ENCODE measurements at regions not wholly inside any gene's neighbourhood (a gene's known extent, or its start where the extent isn't known, plus 50 kb on each side); places are given as distances from the start of the nearest gene placed in this dataset.

DNA sequence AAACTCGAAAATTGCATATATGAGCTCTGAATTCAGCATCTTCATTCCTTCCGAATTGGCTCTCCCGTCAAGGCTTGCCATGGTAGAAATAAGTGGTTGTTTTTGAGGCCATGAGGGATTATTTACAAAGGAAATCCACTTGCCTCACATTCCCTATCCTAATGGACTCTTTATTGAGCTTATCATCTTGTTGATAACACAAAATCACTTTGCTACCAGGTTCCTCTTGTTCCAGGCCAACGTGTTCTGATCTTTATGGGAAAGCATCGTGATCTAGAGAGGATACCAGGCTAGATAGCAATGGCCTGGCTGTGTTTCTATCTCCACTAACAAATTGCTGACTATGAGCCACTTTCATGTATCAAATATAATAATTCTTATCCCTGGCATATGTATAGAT, 811.7 kb downstream of the TLR4 start:
- Histone ChIP-seq H3K27me3 (ENCODE audit: control insufficient read depth, extremely low read depth, insufficient read depth, low read length) (no peaks in the 10 kb centered on the region), H3K36me3 (ENCODE audit: control insufficient read depth in 2 of 2, extremely low read depth in 1 of 2, insufficient read depth in 2 of 2, low read length in 2 of 2) (no peaks in the 10 kb centered on the region), H3K9me1 (ENCODE audit: control insufficient read depth, extremely low read depth, insufficient read depth, low read length) (no peaks in the 10 kb centered on the region), H3K27ac (ENCODE audit: control insufficient read depth, insufficient read depth, low read length) (no peak overlapping the region), H3K9me3 (ENCODE audit: control insufficient read depth, low read depth, low read length) (no peaks in the 10 kb centered on the region), H4K20me1 (ENCODE audit: control insufficient read depth, extremely low read depth, insufficient read depth, low read length) (no peaks in the 10 kb centered on the region), H3K4me3 (ENCODE audit: control insufficient read depth in 2 of 3, extremely low read depth in 1 of 3, insufficient read depth in 2 of 3, low read depth in 1 of 3, low read length in 3 of 3) (no peak overlapping the region), H3K79me2 (ENCODE audit: control insufficient read depth, insufficient read depth, low read length) (no peaks in the 10 kb centered on the region), H3K4me2 (ENCODE audit: control insufficient read depth, extremely low read depth, insufficient read depth, low read depth, low read length) (no peak overlapping the region), H3K4me1 (ENCODE audit: control insufficient read depth, extremely low read depth, insufficient read depth, low read length) (no peaks in the 10 kb centered on the region), H3K9ac (ENCODE audit: control insufficient read depth, extremely low read depth, insufficient read depth, low read length) (no peak overlapping the region), H2AFZ (ENCODE audit: control insufficient read depth, low read length) (no peak overlapping the region)
- dilution Hi-C loops (cut with MboI; ENCODE audit: extremely low pct_ligation_motif_present, low sequenced_read_pairs) = no loop called here
- no peak for FAIRE-seq
- DNase-seq (ENCODE audit: low read depth, low spot score) = no peak
- TF ChIP-seq CTCF (optimal IDR thresholded peaks at IDR 0.05 in 1 of 3, IDR thresholded peaks at IDR 0.05 in 1 of 3, conservative IDR thresholded peaks at IDR 0.05 in 1 of 3; ENCODE audit: extremely low read depth in 1 of 3, insufficient read depth in 2 of 3, low read length in 3 of 3) (no peak), EZH2 (IDR thresholded peaks at IDR 0.05; ENCODE audit: low read length) (no peak)

- no peaks in the 10 kb centered on the region for H3K79me2 ChIP-seq (ENCODE audit: control insufficient read depth, insufficient read depth, low read length)
- no peaks in the 10 kb centered on the region for H4K20me1 ChIP-seq (ENCODE audit: control insufficient read depth, extremely low read depth, insufficient read depth, low read length)
- no peaks in the 10 kb centered on the region for H3K36me3 ChIP-seq (ENCODE audit: control insufficient read depth in 2 of 2, extremely low read depth in 1 of 2, insufficient read depth in 2 of 2, low read length in 2 of 2)
- FAIRE-seq (no peak), DNase-seq (ENCODE audit: low read depth, low spot score) (no peak)
- no peak overlapping the region for H2AFZ ChIP-seq (ENCODE audit: control insufficient read depth, low read length)
- dilution Hi-C loops (cut with MboI; ENCODE audit: extremely low pct_ligation_motif_present, low sequenced_read_pairs) = no loop called here
- no peak overlapping the region for H3K27ac ChIP-seq (ENCODE audit: control insufficient read depth, insufficient read depth, low read length)
- H3K4me2 ChIP-seq (ENCODE audit: control insufficient read depth, extremely low read depth, insufficient read depth, low read depth, low read length) = no peak overlapping the region
- no peak overlapping the region for H3K9ac ChIP-seq (ENCODE audit: control insufficient read depth, extremely low read depth, insufficient read depth, low read length)
- no peak overlapping the region for H3K4me3 ChIP-seq (ENCODE audit: control insufficient read depth in 2 of 3, extremely low read depth in 1 of 3, insufficient read depth in 2 of 3, low read depth in 1 of 3, low read length in 3 of 3)
- no peaks in the 10 kb centered on the region for H3K9me3 ChIP-seq (ENCODE audit: control insufficient read depth, low read depth, low read length)
- no peaks in the 10 kb centered on the region for H3K4me1 ChIP-seq (ENCODE audit: control insufficient read depth, extremely low read depth, insufficient read depth, low read length)
- no peaks in the 10 kb centered on the region for H3K9me1 ChIP-seq (ENCODE audit: control insufficient read depth, extremely low read depth, insufficient read depth, low read length)
- TF ChIP-seq CTCF (optimal IDR thresholded peaks at IDR 0.05 in 1 of 3, IDR thresholded peaks at IDR 0.05 in 1 of 3, conservative IDR thresholded peaks at IDR 0.05 in 1 of 3; ENCODE audit: extremely low read depth in 1 of 3, insufficient read depth in 2 of 3, low read length in 3 of 3) = no peak
- no peak for TF ChIP-seq EZH2 (IDR thresholded peaks at IDR 0.05; ENCODE audit: low read length)
- H3K27me3 ChIP-seq (ENCODE audit: control insufficient read depth, extremely low read depth, insufficient read depth, low read length) = no peaks in the 10 kb centered on the region
Measured at GRCh38 chr9:118521261-118521660, 817.1 kb downstream of the TLR4 start.
